Astrocyte of the cerebellum (primary cell): ENCODE measurements at regions not wholly inside any gene's neighbourhood (a gene's known extent, or its start where the extent isn't known, plus 50 kb on each side); places are given as distances from the start of the nearest gene placed in this dataset.

ENCODE experiments used
- DNase-seq: peaks from one replicate; pipeline ENCODE4 v3.0.0-alpha.2; 2011; ENCODE audit warnings: low read depth
- H3K4me3 ChIP-seq: 2 replicates; pipeline ENCODE4 v1.5.1; 2011; ENCODE audit warnings: mild to moderate bottlenecking, low read depth, low read length, moderate library complexity
- CTCF ChIP-seq: IDR thresholded peaks from 2 replicates; pipeline ENCODE4 v1.5.1; 2012; ENCODE audit warnings: low read length, low read depth, moderate library complexity, mild to moderate bottlenecking; ENCODE audit errors: missing control alignments
- in situ Hi-C: cut with HindIII; loops from 2 replicates; pipeline ENCODE4 v1.10.0; 2017; ENCODE audit warnings: low sequenced_read_pairs

- DNase-seq = no peak
- TF ChIP-seq CTCF = no peak
- H3K4me3 ChIP-seq = no peak overlapping the region
- in situ Hi-C loops = no loop called here
Observed at GRCh38 chr1:221327954-221328353, 413.9 kb downstream of the DUSP10 start.

- no peak overlapping the region for H3K4me3 ChIP-seq
- in situ Hi-C loops = no loop called here
- no peak for TF ChIP-seq CTCF
- DNase-seq = no peak
Observed at GRCh38 chr1:221328371-221328770, 413.5 kb downstream of the DUSP10 start.

GRCh38 chr1:221331273-221332183 is 410.4 kb downstream of the DUSP10 start:
- no peak for DNase-seq
- no peak for TF ChIP-seq CTCF
- in situ Hi-C loops = no loop called here

GRCh38 chr1:221334062-221334461 is 407.8 kb downstream of the DUSP10 start:
- DNase-seq = no peak
- in situ Hi-C loops = no loop called here
- no peak overlapping the region for H3K4me3 ChIP-seq
- TF ChIP-seq CTCF = no peak

More at GRCh38 chr1:221331273-221332183, 410.4 kb downstream of the DUSP10 start:
- no peak overlapping the region for H3K4me3 ChIP-seq

GRCh38 chr1:221335161-221336101 is 406.5 kb downstream of the DUSP10 start:
- in situ Hi-C loops = no loop called here
- DNase-seq = peak; percentile 81
- no peak overlapping the region for H3K4me3 ChIP-seq
- no peak for TF ChIP-seq CTCF

- TF ChIP-seq CTCF = no peak
- in situ Hi-C loops = no loop called here
- no peak for DNase-seq
- no peak overlapping the region for H3K4me3 ChIP-seq
Observed at GRCh38 chr1:221336126-221336525, 405.8 kb downstream of the DUSP10 start.
